OCI-LY1 (cell line): ENCODE measurements at regions not wholly inside any gene's neighbourhood (a gene's known extent, or its start where the extent isn't known, plus 50 kb on each side); places are given as distances from the start of the nearest gene placed in this dataset.

Experiments used
- H2AFZ ChIP-seq: fragments of 200-600 bp; sonication (generic), shearing (Covaris generic); 2 replicates; pipeline ENCODE4 v1.6.0; 2014; ENCODE audit warnings: antibody characterized with exemption, mild to moderate bottlenecking, low read length
- H3F3A ChIP-seq: fragments of 200-600 bp; sonication (generic), shearing (Covaris generic); 2 replicates; pipeline ENCODE4 v1.6.0; 2014; ENCODE audit warnings: mild to moderate bottlenecking, antibody characterized with exemption, low read length, moderate library complexity; ENCODE audit not compliant: insufficient read depth
- H3K27ac ChIP-seq: fragments of 200-600 bp; sonication (generic); 2 replicates; pipeline ENCODE4 v1.5.1; 2014; ENCODE audit warnings: low read length, mixed run types, mild to moderate bottlenecking, low read depth; ENCODE audit not compliant: poor library complexity, severe bottlenecking
- H3K27me3 ChIP-seq: fragments of 200-600 bp; sonication (generic); 2 replicates; pipeline ENCODE4 v1.6.0; 2014; ENCODE audit warnings: antibody characterized with exemption, mild to moderate bottlenecking, low read length, moderate library complexity; ENCODE audit not compliant: insufficient read depth
- H3K36me3 ChIP-seq: fragments of 200-600 bp; sonication (generic); 2 replicates; pipeline ENCODE4 v1.6.1; 2014; ENCODE audit warnings: mild to moderate bottlenecking, antibody characterized with exemption, low read length, moderate library complexity, mixed read lengths; ENCODE audit not compliant: insufficient read depth
- H3K4me1 ChIP-seq: fragments of 200-600 bp; sonication (generic); 2 replicates; pipeline ENCODE4 v1.5.1; 2014; ENCODE audit warnings: mild to moderate bottlenecking, low read length, moderate library complexity; ENCODE audit not compliant: insufficient read depth, severe bottlenecking
- H3K4me2 ChIP-seq: fragments of 200-600 bp; sonication (generic), shearing (Covaris generic); 2 replicates; pipeline ENCODE4 v1.6.1; 2014; ENCODE audit warnings: low read length
- H3K4me3 ChIP-seq: fragments of 200-600 bp; sonication (generic); 2 replicates; pipeline ENCODE4 v1.5.1; 2014; ENCODE audit warnings: low read length, low read depth, mild to moderate bottlenecking, mixed read lengths; ENCODE audit not compliant: poor library complexity, severe bottlenecking
- H3K79me2 ChIP-seq: fragments of 200-600 bp; shearing (Covaris generic); 2 replicates; pipeline ENCODE4 v1.6.1; 2016; ENCODE audit warnings: mixed run types, low read length, mixed read lengths; ENCODE audit not compliant: insufficient read depth
- H3K9ac ChIP-seq: fragments of 200-600 bp; sonication (generic), shearing (Covaris generic); 2 replicates; pipeline ENCODE4 v1.6.1; 2014; ENCODE audit warnings: mild to moderate bottlenecking, low read length, mixed read lengths
- H3K9me2 ChIP-seq: fragments of 200-600 bp; sonication (generic), shearing (Covaris generic); 2 replicates; pipeline ENCODE4 v1.6.1; 2014; ENCODE audit warnings: low read depth, mild to moderate bottlenecking, low read length, mixed read lengths
- H3K9me3 ChIP-seq: fragments of 200-600 bp; shearing (Covaris generic); 2 replicates; pipeline ENCODE4 v1.6.1; 2014; ENCODE audit warnings: low read length, mixed read lengths
- H4K20me1 ChIP-seq: fragments of 200-600 bp; sonication (generic), shearing (Covaris generic); 2 replicates; pipeline ENCODE4 v1.6.0; 2016; ENCODE audit warnings: mild to moderate bottlenecking, low read length; ENCODE audit not compliant: insufficient read depth
- CTCF ChIP-seq: fragments of 200-600 bp; sonication (generic), shearing (Covaris generic); IDR thresholded peaks from 2 replicates; pipeline ENCODE4 v1.5.1; 2017; ENCODE audit warnings: mild to moderate bottlenecking, antibody characterized with exemption, low read length, moderate library complexity, mixed read lengths
- EZH2 ChIP-seq: fragments of 200-600 bp; sonication (generic), shearing (Covaris generic); IDR thresholded peaks from 2 replicates; pipeline ENCODE4 v1.8.0; 2017; ENCODE audit warnings: borderline replicate concordance, mixed run types, mild to moderate bottlenecking, antibody characterized with exemption, low read length, moderate library complexity, mixed read lengths

GRCh38 chr2:65691816-65692215, 259.4 kb upstream of the SPRED2 start:
- TF ChIP-seq CTCF, result no peak
- no peak for TF ChIP-seq EZH2
- no peaks in the 10 kb centered on the region for H3F3A ChIP-seq
- H3K27ac ChIP-seq, result no peak overlapping the region
- no peaks in the 10 kb centered on the region for H4K20me1 ChIP-seq
- no peaks in the 10 kb centered on the region for H3K36me3 ChIP-seq
- no peak overlapping the region for H3K4me2 ChIP-seq
- no peaks in the 10 kb centered on the region for H3K79me2 ChIP-seq
- H3K9ac ChIP-seq, result no peak overlapping the region
- H3K4me3 ChIP-seq, result no peak overlapping the region
- H3K9me2 ChIP-seq, result no peaks in the 10 kb centered on the region
- no peaks in the 10 kb centered on the region for H3K27me3 ChIP-seq
- no peak overlapping the region for H2AFZ ChIP-seq
- H3K4me1 ChIP-seq, result no peaks in the 10 kb centered on the region
- no peaks in the 10 kb centered on the region for H3K9me3 ChIP-seq

DNA sequence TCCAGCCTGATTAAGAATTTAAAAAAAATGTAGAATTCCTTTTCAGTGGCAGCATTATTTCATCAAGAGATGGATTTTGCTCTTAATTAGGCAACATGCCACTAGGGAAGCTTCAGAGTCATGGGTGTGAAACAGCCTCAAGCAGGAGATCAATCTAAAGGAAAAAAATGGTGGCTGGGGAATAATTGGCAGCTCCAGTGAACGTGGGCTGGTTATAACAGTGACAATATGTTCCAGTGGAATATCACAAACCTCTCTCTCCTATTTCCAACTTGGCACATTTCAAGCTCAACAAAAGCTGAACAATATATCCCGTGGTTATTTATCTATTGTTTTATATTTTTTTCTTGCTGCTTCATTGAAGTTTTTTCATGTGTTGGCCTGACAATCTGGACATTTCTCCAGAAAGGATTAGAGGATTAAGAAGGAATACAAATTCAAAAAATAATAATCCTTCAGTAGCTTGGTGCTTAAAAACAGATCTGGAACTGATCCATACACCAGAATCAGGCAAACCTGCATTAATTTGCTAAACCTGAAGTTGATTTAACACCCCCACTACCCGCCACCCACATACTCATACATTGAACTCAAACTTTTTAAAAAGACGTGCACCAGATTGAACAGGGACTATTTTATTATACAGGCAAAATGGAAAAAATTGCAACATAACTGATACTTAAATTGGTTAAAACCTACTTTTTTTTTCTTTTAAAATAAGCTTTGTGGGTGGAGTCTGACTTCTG, 255.9 kb upstream of the SPRED2 start:
- Histone ChIP-seq H2AFZ (no peak overlapping the region), H3K36me3 (no peaks in the 10 kb centered on the region), H3K4me3 (no peak overlapping the region), H3F3A (no peaks in the 10 kb centered on the region), H3K79me2 (no peaks in the 10 kb centered on the region), H3K9me2 (no peaks in the 10 kb centered on the region), H3K9me3 (no peaks in the 10 kb centered on the region), H3K4me1 (no peaks in the 10 kb centered on the region), H3K4me2 (no peak overlapping the region), H3K27me3 (no peaks in the 10 kb centered on the region), H3K27ac (no peak overlapping the region), H4K20me1 (no peaks in the 10 kb centered on the region), H3K9ac (no peak overlapping the region)
- no peak for TF ChIP-seq CTCF
- TF ChIP-seq EZH2, result no peak

DNA sequence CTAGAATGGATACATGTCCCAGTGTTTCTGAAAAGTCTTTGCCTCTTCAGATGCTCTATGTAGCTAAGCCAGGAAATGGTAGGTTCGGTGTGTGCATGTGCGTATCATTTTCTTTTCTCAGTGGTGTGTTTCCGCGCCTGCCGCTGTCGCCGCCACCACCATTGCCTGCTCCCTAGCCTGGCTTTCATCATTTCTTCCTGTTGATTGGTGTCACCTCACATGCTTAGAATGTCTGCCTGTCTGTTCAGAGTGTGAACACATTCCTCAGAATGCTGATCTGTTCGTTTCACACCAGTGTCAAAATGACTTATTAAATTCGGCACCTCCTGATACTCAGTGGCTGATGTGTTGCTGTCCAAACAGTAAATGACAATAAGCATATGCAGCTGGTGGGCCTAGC, 255.2 kb upstream of the SPRED2 start:
- Histone ChIP-seq H3K36me3 (no peaks in the 10 kb centered on the region), H3F3A (no peaks in the 10 kb centered on the region), H3K9me2 (no peaks in the 10 kb centered on the region), H2AFZ (no peak overlapping the region), H3K4me3 (no peak overlapping the region), H4K20me1 (no peaks in the 10 kb centered on the region), H3K4me1 (no peaks in the 10 kb centered on the region), H3K4me2 (no peak overlapping the region), H3K9me3 (no peaks in the 10 kb centered on the region), H3K27ac (no peak overlapping the region), H3K27me3 (no peaks in the 10 kb centered on the region; the same call in 1 of the 2 replicates), H3K9ac (no peak overlapping the region), H3K79me2 (no peaks in the 10 kb centered on the region)
- TF ChIP-seq EZH2 (no peak), CTCF (no peak)
